HepG2 (cell line): ENCODE measurements at regions not wholly inside any gene's neighbourhood (a gene's known extent, or its start where the extent isn't known, plus 50 kb on each side); places are given as distances from the start of the nearest gene placed in this dataset.
A peak's percentile ranks its signal among the peaks of the same experiment; 100 is the strongest.

Experiments used
- ATAC-seq: fragments of 200-7000 bp; cut with Tn5 transposase; 3 replicates; pipeline ENCODE4 v1.9.1; 2020; ENCODE audit warnings: mild to moderate bottlenecking, moderate library complexity
- BruUV-seq: library from RNA; stranded (reverse); fragments of 400-500 nt; replicated peaks from 2 replicates; lab custom pipeline; 2021; lab: Mats Ljungman, UMichigan
- CTCF ChIA-PET: fragments of 300-600 bp; formaldehyde crosslinking; extraction: SDS; loops from one replicate; lab custom pipeline; 2021; ENCODE audit warnings: low total read pairs, inconsistent platforms, low intra/inter-chr PET ratio; lab: Yijun Ruan, JAX
- POLR2A ChIA-PET: fragments of 350-600 bp; sonication (Branson Sonifier 250); formaldehyde crosslinking; loops from one replicate; lab custom pipeline; 2020; ENCODE audit warnings: antibody characterized with exemption, inconsistent platforms; lab: Yijun Ruan, JAX
- DNase-seq: peaks from one replicate; pipeline ENCODE4 v3.0.0-alpha.2; 2015; ENCODE audit warnings: low spot score
- FAIRE-seq: peaks from 3 replicates; lab custom pipeline; 2011; peaks lifted over from hg19 to GRCh38; lab: Jason Lieb, UNC
- H2AFZ ChIP-seq: one replicate; pipeline ENCODE4 v1.6.1; 2011; ENCODE audit warnings: low read length, inconsistent platforms
- H3K27ac ChIP-seq: fragments of 300-600 bp; 3 replicates; pipeline ENCODE4 v1.8.0; 2011; ENCODE audit warnings: mixed run types, mild to moderate bottlenecking, mixed read lengths, low read length, inconsistent platforms; ENCODE audit not compliant: insufficient read depth; ENCODE audit errors: extremely low read length
- H3K27me3 ChIP-seq, 2 experiments: fragments of 200-600 bp in 1 of 2; 2 replicates in 1 of 2; 3 replicates in 1 of 2; pipeline versions ENCODE4 v1.6.0 to v1.8.0; 2011; ENCODE audit warnings: low read length in 2 of 2, mild to moderate bottlenecking in 2 of 2, moderate library complexity in 2 of 2, inconsistent platforms in 1 of 2; ENCODE audit not compliant: insufficient read depth in 2 of 2, control insufficient read depth in 1 of 2
- H3K36me3 ChIP-seq, 2 experiments: fragments of 200-600 bp in 1 of 2; replicated peaks in 1 of 2; 2 replicates in 1 of 2; 3 replicates in 1 of 2; pipeline versions ENCODE4 v1.5.1 to v1.8.0; 2011; ENCODE audit warnings: low read length in 2 of 2, inconsistent platforms in 1 of 2; ENCODE audit not compliant: insufficient read depth in 2 of 2, control insufficient read depth in 1 of 2
- H3K4me1 ChIP-seq: 2 replicates; pipeline ENCODE4 v1.5.1; 2012; ENCODE audit warnings: low read length, inconsistent platforms; ENCODE audit not compliant: insufficient read depth
- H3K4me2 ChIP-seq: 2 replicates; pipeline ENCODE4 v1.6.0; 2011; ENCODE audit warnings: low read depth, low read length, inconsistent platforms
- H3K4me3 ChIP-seq, 3 experiments: fragments of 200-600 bp in 1 of 3; sonication (generic), shearing (Covaris generic) in 1 of 3; replicated peaks in 1 of 3; 2 replicates each; pipeline ENCODE4 v1.5.1; 2011 to 2016; ENCODE audit warnings: low read length in 3 of 3, inconsistent platforms in 2 of 3, low read depth in 2 of 3, mild to moderate bottlenecking in 2 of 3, control low read depth in 1 of 3, mixed read lengths in 1 of 3; ENCODE audit not compliant: insufficient read depth in 1 of 3
- H3K79me2 ChIP-seq: one replicate; pipeline ENCODE4 v1.6.1; 2011; ENCODE audit warnings: low read length, inconsistent platforms; ENCODE audit not compliant: insufficient read depth
- H3K9ac ChIP-seq: 2 replicates; pipeline ENCODE4 v1.6.0; 2011; ENCODE audit warnings: mild to moderate bottlenecking, low read depth, low read length, inconsistent platforms; ENCODE audit not compliant: insufficient read depth
- H3K9me3 ChIP-seq: 2 replicates; pipeline ENCODE4 v1.5.1; 2012; ENCODE audit warnings: mild to moderate bottlenecking, low read length
- H4K20me1 ChIP-seq: 2 replicates; pipeline ENCODE4 v1.6.0; 2011; ENCODE audit warnings: inconsistent platforms, mild to moderate bottlenecking, low read length, moderate library complexity; ENCODE audit not compliant: insufficient read depth
- EZH2 ChIP-seq: conservative IDR thresholded peaks from 2 replicates; pipeline ENCODE4 v1.6.1; 2012; ENCODE audit warnings: mild to moderate bottlenecking, low read depth, low read length, moderate library complexity
- TP53 ChIP-seq: sonication (generic); formaldehyde crosslinking; conservative IDR thresholded peaks from 2 replicates; pipeline ENCODE4 v1.4.0; 2020; ENCODE audit warnings: missing genetic modification reagents
- ZFX ChIP-seq: sonication (generic); formaldehyde crosslinking; IDR thresholded peaks from 2 replicates; pipeline ENCODE4 v1.4.0; 2020; ENCODE audit warnings: mild to moderate bottlenecking, low read depth, missing genetic modification reagents, moderate library complexity
- WGBS: methylation state at CpG from one replicate; pipeline ENCODE4 v1.1.6; 2017; ENCODE audit warnings: low lambda C conversion rate; 5-methylcytosine and 5-hydroxymethylcytosine counted together
- in situ Hi-C: cut with HindIII; loops from 2 replicates; pipeline ENCODE4 v1.10.0; 2017; ENCODE audit warnings: low pct_unique_long_range_greater_than_20kb; ENCODE audit not compliant: extremely low pct_ligation_motif_present
- intact Hi-C: fragments of 100-400 bp; cut with micrococcal nuclease; formaldehyde crosslinking; loops from one replicate; pipeline ENCODE4 v1.10.0; 2022; ENCODE audit not compliant: unreplicated experiment
- TF ChIP-seq, protein P1 (sequence below): sonication (generic); formaldehyde crosslinking; IDR thresholded peaks from 2 replicates; pipeline ENCODE4 v1.5.1; 2020; ENCODE audit warnings: mild to moderate bottlenecking, missing genetic modification reagents, moderate library complexity

GRCh38 chr7:25852211-25852938, 299.6 kb upstream of the NFE2L3 start:
- BruUV-seq: no TSS peak
- FAIRE-seq (no peak), ATAC-seq (peak; percentile 28), DNase-seq (no peak)
- Histone ChIP-seq H4K20me1 (no peaks in the 10 kb centered on the region), H3K27me3 (peaks cover 2 to 68% of the 10 kb centered on the region in 2 experiments), H3K79me2 (no peaks in the 10 kb centered on the region), H2AFZ (no peak overlapping the region), H3K27ac (no peak overlapping the region), H3K9me3 (no peaks in the 10 kb centered on the region), H3K9ac (no peak overlapping the region), H3K4me3 (peak overlapping the region in 1 of 3 experiments; percentile 50; a peak in 1 of 6 replicates), H3K4me2 (peak overlapping the region; percentile 15), H3K4me1 (peaks cover 45% of the 10 kb centered on the region), H3K36me3 (no peaks in the 10 kb centered on the region)
- ChIA-PET POLR2A (no interaction called here), CTCF (interaction anchor here (0.9 to 2.1 kb wide), 4 partner anchors 132 to 593 kb away, joined by 3 to 13 read pairs (median 5); no protein-coding TSS in a partner anchor)
- 5% methylated on average over 4 of the region's 70 CpGs for whole genome bisulfite sequencing
- intact Hi-C loops: no loop called here
- 0 out of 2 replicates have a peak, but pooled peaks have one; percentile 0 for TF ChIP-seq ZFX
- TF ChIP-seq, protein P1, sequence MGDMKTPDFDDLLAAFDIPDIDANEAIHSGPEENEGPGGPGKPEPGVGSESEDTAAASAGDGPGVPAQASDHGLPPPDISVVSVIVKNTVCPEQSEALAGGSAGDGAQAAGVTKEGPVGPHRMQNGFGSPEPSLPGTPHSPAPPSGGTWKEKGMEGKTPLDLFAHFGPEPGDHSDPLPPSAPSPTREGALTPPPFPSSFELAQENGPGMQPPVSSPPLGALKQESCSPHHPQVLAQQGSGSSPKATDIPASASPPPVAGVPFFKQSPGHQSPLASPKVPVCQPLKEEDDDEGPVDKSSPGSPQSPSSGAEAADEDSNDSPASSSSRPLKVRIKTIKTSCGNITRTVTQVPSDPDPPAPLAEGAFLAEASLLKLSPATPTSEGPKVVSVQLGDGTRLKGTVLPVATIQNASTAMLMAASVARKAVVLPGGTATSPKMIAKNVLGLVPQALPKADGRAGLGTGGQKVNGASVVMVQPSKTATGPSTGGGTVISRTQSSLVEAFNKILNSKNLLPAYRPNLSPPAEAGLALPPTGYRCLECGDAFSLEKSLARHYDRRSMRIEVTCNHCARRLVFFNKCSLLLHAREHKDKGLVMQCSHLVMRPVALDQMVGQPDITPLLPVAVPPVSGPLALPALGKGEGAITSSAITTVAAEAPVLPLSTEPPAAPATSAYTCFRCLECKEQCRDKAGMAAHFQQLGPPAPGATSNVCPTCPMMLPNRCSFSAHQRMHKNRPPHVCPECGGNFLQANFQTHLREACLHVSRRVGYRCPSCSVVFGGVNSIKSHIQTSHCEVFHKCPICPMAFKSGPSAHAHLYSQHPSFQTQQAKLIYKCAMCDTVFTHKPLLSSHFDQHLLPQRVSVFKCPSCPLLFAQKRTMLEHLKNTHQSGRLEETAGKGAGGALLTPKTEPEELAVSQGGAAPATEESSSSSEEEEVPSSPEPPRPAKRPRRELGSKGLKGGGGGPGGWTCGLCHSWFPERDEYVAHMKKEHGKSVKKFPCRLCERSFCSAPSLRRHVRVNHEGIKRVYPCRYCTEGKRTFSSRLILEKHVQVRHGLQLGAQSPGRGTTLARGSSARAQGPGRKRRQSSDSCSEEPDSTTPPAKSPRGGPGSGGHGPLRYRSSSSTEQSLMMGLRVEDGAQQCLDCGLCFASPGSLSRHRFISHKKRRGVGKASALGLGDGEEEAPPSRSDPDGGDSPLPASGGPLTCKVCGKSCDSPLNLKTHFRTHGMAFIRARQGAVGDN (CRISPR knock-in tag): peak; percentile 35; the same call in 1 of the 2 replicates
- no peak for TF ChIP-seq TP53
- TF ChIP-seq EZH2: peak; percentile 19; the same call in 1 of the 2 replicates
- in situ Hi-C loops: loop anchor here (5.0 to 10.0 kb wide), 4 partner anchors 138 to 595 kb away; no protein-coding TSS in a partner anchor
